ENCODE measurements at regions not wholly inside any gene's neighbourhood (a gene's known extent, or its start where the extent isn't known, plus 50 kb on each side); places are given as distances from the start of the nearest gene placed in this dataset.

DNA sequence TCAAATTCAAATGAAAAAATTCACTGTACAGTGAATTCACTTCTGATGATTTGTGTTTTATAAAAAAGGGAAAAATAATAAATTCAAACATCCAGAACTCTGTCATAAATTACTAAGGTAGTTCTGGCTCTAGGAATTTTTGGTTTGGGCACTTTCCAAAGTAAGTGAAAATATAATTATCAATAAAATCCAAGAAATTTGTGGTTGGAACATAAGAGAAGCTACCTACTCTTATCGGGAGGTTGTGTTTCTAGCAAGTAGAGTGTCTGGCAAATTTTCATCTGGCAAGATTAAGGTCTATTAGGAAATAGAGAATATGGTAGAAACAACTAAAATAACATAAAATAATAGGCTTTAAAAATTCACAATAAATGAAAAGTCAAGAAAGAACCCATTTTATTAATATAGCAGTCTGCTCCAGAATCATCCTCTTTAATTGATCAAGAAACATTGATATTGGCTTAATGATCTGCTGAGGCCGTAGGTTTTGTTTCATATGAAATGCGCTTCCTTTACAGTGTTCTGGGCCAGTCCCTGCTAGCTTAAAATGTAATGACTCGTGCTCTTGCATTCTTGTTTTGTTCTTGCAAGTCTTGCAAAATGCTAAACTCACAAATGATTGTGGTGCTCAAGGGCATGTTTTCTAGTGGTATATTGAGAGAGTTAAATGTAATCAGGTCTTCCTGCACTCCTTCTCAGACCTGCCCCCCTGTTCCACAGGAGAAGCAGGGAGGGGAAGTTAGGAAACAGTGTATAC lies 331.4 kb downstream of the RAPGEF2 start:
- H3K27ac ChIP-seq (ENCODE audit: control insufficient read depth, insufficient read depth, low read length) = peak overlapping the region; percentile 87
- peak overlapping the region; percentile 68 for H3K9ac ChIP-seq (ENCODE audit: control insufficient read depth, extremely low read depth, insufficient read depth, low read length)
- FAIRE-seq (peak; percentile 95), DNase-seq (ENCODE audit: low read depth, low spot score) (peak; percentile 49)
- H4K20me1 ChIP-seq (ENCODE audit: control insufficient read depth, extremely low read depth, insufficient read depth, low read length) = no peaks in the 10 kb centered on the region
- dilution Hi-C loops (cut with MboI; ENCODE audit: extremely low pct_ligation_motif_present, low sequenced_read_pairs) = no loop called here
- no peaks in the 10 kb centered on the region for H3K9me1 ChIP-seq (ENCODE audit: control insufficient read depth, extremely low read depth, insufficient read depth, low read length)
- H3K27me3 ChIP-seq (ENCODE audit: control insufficient read depth, extremely low read depth, insufficient read depth, low read length) = no peaks in the 10 kb centered on the region
- peak overlapping the region; percentile 80 for H2AFZ ChIP-seq (ENCODE audit: control insufficient read depth, low read length)
- H3K4me1 ChIP-seq (ENCODE audit: control insufficient read depth, extremely low read depth, insufficient read depth, low read length) = peaks cover 30% of the 10 kb centered on the region
- peak overlapping the region in 2 of 3 experiments; percentile 26 to 38 for H3K4me3 ChIP-seq (ENCODE audit: control insufficient read depth in 2 of 3, extremely low read depth in 1 of 3, insufficient read depth in 2 of 3, low read depth in 1 of 3, low read length in 3 of 3)
- no peaks in the 10 kb centered on the region for H3K36me3 ChIP-seq (ENCODE audit: control insufficient read depth in 2 of 2, extremely low read depth in 1 of 2, insufficient read depth in 2 of 2, low read length in 2 of 2)
- H3K79me2 ChIP-seq (ENCODE audit: control insufficient read depth, insufficient read depth, low read length) = peaks cover 23% of the 10 kb centered on the region
- peak overlapping the region; percentile 69 for H3K4me2 ChIP-seq (ENCODE audit: control insufficient read depth, extremely low read depth, insufficient read depth, low read depth, low read length)
- TF ChIP-seq, protein P1, sequence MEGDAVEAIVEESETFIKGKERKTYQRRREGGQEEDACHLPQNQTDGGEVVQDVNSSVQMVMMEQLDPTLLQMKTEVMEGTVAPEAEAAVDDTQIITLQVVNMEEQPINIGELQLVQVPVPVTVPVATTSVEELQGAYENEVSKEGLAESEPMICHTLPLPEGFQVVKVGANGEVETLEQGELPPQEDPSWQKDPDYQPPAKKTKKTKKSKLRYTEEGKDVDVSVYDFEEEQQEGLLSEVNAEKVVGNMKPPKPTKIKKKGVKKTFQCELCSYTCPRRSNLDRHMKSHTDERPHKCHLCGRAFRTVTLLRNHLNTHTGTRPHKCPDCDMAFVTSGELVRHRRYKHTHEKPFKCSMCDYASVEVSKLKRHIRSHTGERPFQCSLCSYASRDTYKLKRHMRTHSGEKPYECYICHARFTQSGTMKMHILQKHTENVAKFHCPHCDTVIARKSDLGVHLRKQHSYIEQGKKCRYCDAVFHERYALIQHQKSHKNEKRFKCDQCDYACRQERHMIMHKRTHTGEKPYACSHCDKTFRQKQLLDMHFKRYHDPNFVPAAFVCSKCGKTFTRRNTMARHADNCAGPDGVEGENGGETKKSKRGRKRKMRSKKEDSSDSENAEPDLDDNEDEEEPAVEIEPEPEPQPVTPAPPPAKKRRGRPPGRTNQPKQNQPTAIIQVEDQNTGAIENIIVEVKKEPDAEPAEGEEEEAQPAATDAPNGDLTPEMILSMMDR (optimal IDR thresholded peaks at IDR 0.05 in 1 of 3, IDR thresholded peaks at IDR 0.05 in 1 of 3, conservative IDR thresholded peaks at IDR 0.05 in 1 of 3; ENCODE audit: extremely low read depth in 1 of 3, insufficient read depth in 2 of 3, low read length in 3 of 3) = no peak
- TF ChIP-seq EZH2 (IDR thresholded peaks at IDR 0.05; ENCODE audit: low read length) = no peak
- no peaks in the 10 kb centered on the region for H3K9me3 ChIP-seq (ENCODE audit: control insufficient read depth, low read depth, low read length)

DNA sequence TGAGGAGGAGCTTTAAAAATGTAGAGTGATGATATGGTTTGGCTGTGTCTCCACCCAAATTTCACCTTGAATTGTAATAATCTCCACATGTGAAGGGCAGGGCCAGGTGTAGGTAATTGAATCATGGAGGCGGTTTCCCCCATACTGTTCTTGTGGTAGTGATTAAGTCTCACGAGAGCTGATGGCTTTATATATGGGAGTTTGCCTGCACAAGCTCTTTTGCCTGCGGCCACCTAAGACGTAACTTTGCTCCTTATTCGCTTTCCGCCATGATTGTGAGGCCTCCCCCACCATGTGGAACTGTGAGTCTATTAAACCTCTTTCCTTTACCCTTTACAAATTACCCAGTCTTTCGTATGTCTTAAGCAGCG lies 332.0 kb downstream of the RAPGEF2 start:
- peak overlapping the region; percentile 87 for H3K27ac ChIP-seq (ENCODE audit: control insufficient read depth, insufficient read depth, low read length)
- peak overlapping the region; percentile 38 to 57 (median 54) for H3K4me3 ChIP-seq (ENCODE audit: control insufficient read depth in 2 of 3, extremely low read depth in 1 of 3, insufficient read depth in 2 of 3, low read depth in 1 of 3, low read length in 3 of 3)
- FAIRE-seq (no peak), DNase-seq (ENCODE audit: low read depth, low spot score) (peak; percentile 69)
- no peaks in the 10 kb centered on the region for H3K9me1 ChIP-seq (ENCODE audit: control insufficient read depth, extremely low read depth, insufficient read depth, low read length)
- peaks cover 24% of the 10 kb centered on the region for H3K4me1 ChIP-seq (ENCODE audit: control insufficient read depth, extremely low read depth, insufficient read depth, low read length)
- peaks cover 27% of the 10 kb centered on the region for H3K79me2 ChIP-seq (ENCODE audit: control insufficient read depth, insufficient read depth, low read length)
- no peaks in the 10 kb centered on the region for H4K20me1 ChIP-seq (ENCODE audit: control insufficient read depth, extremely low read depth, insufficient read depth, low read length)
- H3K27me3 ChIP-seq (ENCODE audit: control insufficient read depth, extremely low read depth, insufficient read depth, low read length) = no peaks in the 10 kb centered on the region
- H3K9ac ChIP-seq (ENCODE audit: control insufficient read depth, extremely low read depth, insufficient read depth, low read length) = peak overlapping the region; percentile 68
- peak overlapping the region; percentile 69 for H3K4me2 ChIP-seq (ENCODE audit: control insufficient read depth, extremely low read depth, insufficient read depth, low read depth, low read length)
- dilution Hi-C loops (cut with MboI; ENCODE audit: extremely low pct_ligation_motif_present, low sequenced_read_pairs) = no loop called here
- TF ChIP-seq EZH2 (IDR thresholded peaks at IDR 0.05; ENCODE audit: low read length) = no peak
- TF ChIP-seq, protein P1 (optimal IDR thresholded peaks at IDR 0.05 in 1 of 3, IDR thresholded peaks at IDR 0.05 in 1 of 3, conservative IDR thresholded peaks at IDR 0.05 in 1 of 3; ENCODE audit: extremely low read depth in 1 of 3, insufficient read depth in 2 of 3, low read length in 3 of 3) = no peak
- no peaks in the 10 kb centered on the region for H3K36me3 ChIP-seq (ENCODE audit: control insufficient read depth in 2 of 2, extremely low read depth in 1 of 2, insufficient read depth in 2 of 2, low read length in 2 of 2)
- peak overlapping the region; percentile 80 for H2AFZ ChIP-seq (ENCODE audit: control insufficient read depth, low read length)
- H3K9me3 ChIP-seq (ENCODE audit: control insufficient read depth, low read depth, low read length) = no peaks in the 10 kb centered on the region

Measured in keratinocyte (primary cell).